AML-193 (cell line): ENCODE measurements at regions not wholly inside any gene's neighbourhood (a gene's known extent, or its start where the extent isn't known, plus 50 kb on each side); places are given as distances from the start of the nearest gene placed in this dataset.

ENCODE experiments used
- DNase-seq, 2 experiments: peaks; one replicate each; lab custom pipeline; 2025; lab: John Stamatoyannopoulos, UW

- DNase-seq, result no peak
Observed at GRCh38 chr1:43008115-43009060, 49.7 kb upstream of the SLC2A1 start.
